ENCODE measurements at regions not wholly inside any gene's neighbourhood (a gene's known extent, or its start where the extent isn't known, plus 50 kb on each side); places are given as distances from the start of the nearest gene placed in this dataset.

- Histone ChIP-seq H3K4me1 (no peaks in the 10 kb centered on the region), H3K9me3 (no peaks in the 10 kb centered on the region), H3K27ac (no peak overlapping the region), H3K36me3 (no peaks in the 10 kb centered on the region), H3K27me3 (no peaks in the 10 kb centered on the region), H3K4me3 (no peak overlapping the region)
- no peak for TF ChIP-seq POLR2AphosphoS5 (IDR thresholded peaks at IDR 0.05)
- TF ChIP-seq EP300 (IDR thresholded peaks at IDR 0.05) = no peak
- TF ChIP-seq CTCF (IDR thresholded peaks at IDR 0.05) = no peak
- TF ChIP-seq POLR2A (IDR thresholded peaks at IDR 0.05) = no peak
- 80 to 87% methylated on average over 3 of the region's 3 CpGs for WGBS, 2 donors
- ATAC-seq (ENCODE audit: low FRiP score in 2 of 2) = no peak
- no peak for DNase-seq
Measured at GRCh38 chr6:82419132-82419581, 55.5 kb downstream of the TPBG start.

- ATAC-seq (ENCODE audit: low FRiP score in 2 of 2) (no peak), DNase-seq (no peak)
- Histone ChIP-seq H3K27ac (no peak overlapping the region), H3K9me3 (no peaks in the 10 kb centered on the region), H3K27me3 (no peaks in the 10 kb centered on the region), H3K36me3 (no peaks in the 10 kb centered on the region), H3K4me3 (no peak overlapping the region), H3K4me1 (no peaks in the 10 kb centered on the region)
- TF ChIP-seq EP300 (IDR thresholded peaks at IDR 0.05) (no peak), POLR2AphosphoS5 (IDR thresholded peaks at IDR 0.05) (no peak), POLR2A (IDR thresholded peaks at IDR 0.05) (no peak), CTCF (IDR thresholded peaks at IDR 0.05) (no peak)
- 68 to 76% methylated on average over 1 of the region's 1 CpG for WGBS, 2 donors
Measured at GRCh38 chr6:82419859-82420258, 56.2 kb downstream of the TPBG start.

DNA sequence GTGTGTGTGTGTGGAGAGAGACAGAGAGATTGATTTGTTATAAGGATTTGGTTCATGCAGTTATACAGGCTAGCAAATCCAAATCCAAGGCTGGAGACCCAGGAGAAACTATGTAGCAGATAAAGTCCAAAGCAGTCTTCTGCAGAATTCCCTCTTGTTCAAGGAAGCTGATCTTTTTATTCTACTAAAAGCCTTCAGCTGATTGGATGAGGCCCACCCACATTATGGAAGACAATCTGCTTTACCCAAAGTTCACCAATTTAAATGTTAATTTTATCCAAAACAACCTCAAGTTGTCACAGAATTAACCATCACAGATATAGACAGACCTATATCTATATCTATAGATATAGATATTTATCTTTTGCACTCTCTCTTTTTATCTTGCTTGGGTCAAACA, 67.0 kb downstream of the TPBG start:
- Histone ChIP-seq H3K4me3 (no peak overlapping the region), H3K9me3 (no peaks in the 10 kb centered on the region), H3K36me3 (no peaks in the 10 kb centered on the region), H3K27ac (no peak overlapping the region), H3K27me3 (no peaks in the 10 kb centered on the region), H3K4me1 (no peaks in the 10 kb centered on the region)
- TF ChIP-seq POLR2A (IDR thresholded peaks at IDR 0.05) (no peak), EP300 (IDR thresholded peaks at IDR 0.05) (no peak), CTCF (IDR thresholded peaks at IDR 0.05) (no peak), POLR2AphosphoS5 (IDR thresholded peaks at IDR 0.05) (no peak)
- DNase-seq (no peak), ATAC-seq (ENCODE audit: low FRiP score in 2 of 2) (no peak)

DNA sequence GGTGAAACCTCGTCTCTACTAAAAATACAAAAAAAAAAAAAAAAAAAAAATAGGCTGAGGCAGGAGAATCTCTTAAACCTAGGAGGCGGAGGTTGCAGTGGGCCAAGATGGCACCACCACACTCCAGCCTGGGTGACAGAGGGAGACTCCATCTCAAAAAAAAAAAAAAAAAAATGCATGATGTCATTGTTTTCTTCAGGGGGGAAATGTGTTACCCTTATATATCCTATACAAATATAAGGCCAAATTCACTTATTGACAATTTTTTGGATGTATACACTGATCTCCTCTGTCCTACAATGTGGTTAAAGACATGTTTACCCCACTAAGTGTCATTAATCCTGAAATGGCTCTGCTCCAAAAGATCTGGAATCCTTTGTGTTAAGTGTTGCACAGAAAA, 73.1 kb downstream of the TPBG start:
- Histone ChIP-seq H3K9me3 (no peaks in the 10 kb centered on the region), H3K27me3 (no peaks in the 10 kb centered on the region), H3K4me3 (no peak overlapping the region), H3K27ac (no peak overlapping the region), H3K36me3 (no peaks in the 10 kb centered on the region), H3K4me1 (no peaks in the 10 kb centered on the region)
- no peak for DNase-seq
- WGBS, 2 donors = 87 to 92% methylated on average over 2 of the region's 2 CpGs
- no peak for TF ChIP-seq CTCF (IDR thresholded peaks at IDR 0.05)
- no peak for TF ChIP-seq POLR2AphosphoS5 (IDR thresholded peaks at IDR 0.05)
- no peak for TF ChIP-seq POLR2A (IDR thresholded peaks at IDR 0.05)
- TF ChIP-seq EP300 (IDR thresholded peaks at IDR 0.05) = no peak
- no peak for ATAC-seq (ENCODE audit: low FRiP score in 2 of 2)

DNA sequence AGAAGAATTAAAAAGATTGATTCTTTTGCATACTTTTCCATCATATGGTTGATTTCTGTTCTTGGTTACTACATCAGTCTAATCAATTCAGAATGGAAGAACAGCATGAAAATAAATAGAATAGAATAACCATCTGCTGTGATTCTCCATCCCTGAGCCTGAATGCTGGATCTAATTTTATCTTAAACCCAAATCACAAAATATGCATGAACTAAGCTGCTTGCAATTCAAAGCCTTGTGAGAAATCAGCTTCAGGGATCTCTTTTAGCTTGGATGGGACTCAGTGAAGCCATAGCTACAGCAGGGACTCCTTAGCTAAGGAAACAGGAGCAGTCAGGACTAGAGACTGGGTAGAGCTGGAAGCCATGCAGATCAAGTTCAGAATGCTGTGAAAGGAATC, 74.1 kb downstream of the TPBG start:
- Histone ChIP-seq H3K27ac (no peak overlapping the region), H3K9me3 (no peaks in the 10 kb centered on the region), H3K36me3 (no peaks in the 10 kb centered on the region), H3K27me3 (no peaks in the 10 kb centered on the region), H3K4me1 (no peaks in the 10 kb centered on the region), H3K4me3 (no peak overlapping the region)
- TF ChIP-seq POLR2A (IDR thresholded peaks at IDR 0.05) (no peak), EP300 (IDR thresholded peaks at IDR 0.05) (no peak), CTCF (IDR thresholded peaks at IDR 0.05) (no peak), POLR2AphosphoS5 (IDR thresholded peaks at IDR 0.05) (no peak)
- DNase-seq (no peak), ATAC-seq (ENCODE audit: low FRiP score in 2 of 2) (no peak)
